SK-N-SH (cell line): ENCODE measurements at regions not wholly inside any gene's neighbourhood (a gene's known extent, or its start where the extent isn't known, plus 50 kb on each side); places are given as distances from the start of the nearest gene placed in this dataset.

Experiments
- CTCF ChIP-seq: fragments of 200-600 bp; sonication (generic); IDR thresholded peaks from 2 replicates; pipeline ENCODE4 v1.6.1; 2017; ENCODE audit warnings: antibody characterized with exemption, mild to moderate bottlenecking, moderate library complexity
- EP300 ChIP-seq, 2 experiments: IDR thresholded peaks; 2 replicates each; pipeline versions ENCODE4 v1.4.0 to v1.6.1; 2012; ENCODE audit warnings: borderline replicate concordance in 1 of 2, low read depth in 1 of 2, low read length in 1 of 2
- EZH2phosphoT487 ChIP-seq: fragments of 200-600 bp; sonication (generic); IDR thresholded peaks from 2 replicates; pipeline ENCODE4 v1.6.1; 2017; ENCODE audit warnings: low read depth, mixed run types, mild to moderate bottlenecking, antibody characterized with exemption, moderate library complexity, borderline replicate concordance
- FOXM1 ChIP-seq: IDR thresholded peaks from 2 replicates; pipeline ENCODE4 v1.4.0; 2012; ENCODE audit warnings: low read depth, mild to moderate bottlenecking
- NFIC ChIP-seq: IDR thresholded peaks from 2 replicates; pipeline ENCODE4 v1.4.0; 2012; ENCODE audit warnings: borderline replicate concordance
- RAD21 ChIP-seq: IDR thresholded peaks from 2 replicates; pipeline ENCODE4 v1.6.1; 2012; ENCODE audit warnings: mild to moderate bottlenecking, low read length
- TCF12 ChIP-seq: IDR thresholded peaks from 2 replicates; pipeline ENCODE4 v1.4.0; 2012

- TF ChIP-seq CTCF (no peak), EZH2phosphoT487 (no peak), NFIC (no peak), RAD21 (no peak), FOXM1 (no peak), TCF12 (no peak), EP300 (IDR thresholded peaks at IDR 0.05; ENCODE audit: borderline replicate concordance in 1 of 2, low read depth in 1 of 2, low read length in 1 of 2) (no peak)
These were observed 191.8 kb downstream of the HTR7 start for GRCh38 chr10:90665905-90666662.
